Bronchial epithelial cell (primary cell): ENCODE measurements at regions not wholly inside any gene's neighbourhood (a gene's known extent, or its start where the extent isn't known, plus 50 kb on each side); places are given as distances from the start of the nearest gene placed in this dataset.

Experiments
- DNase-seq: peaks from one replicate; pipeline ENCODE4 v3.0.0-alpha.2; 2010; ENCODE audit warnings: low read depth
- FAIRE-seq: peaks from 2 replicates; lab custom pipeline; 2011; peaks lifted over from hg19 to GRCh38; lab: Jason Lieb, UNC
- H3K27me3 ChIP-seq: 2 replicates; pipeline ENCODE4 v1.5.1; 2011; ENCODE audit warnings: low read length; ENCODE audit not compliant: control insufficient read depth, insufficient read depth
- H3K36me3 ChIP-seq: 2 replicates; pipeline ENCODE4 v1.5.1; 2011; ENCODE audit warnings: low read length; ENCODE audit not compliant: control insufficient read depth, insufficient read depth
- H3K4me3 ChIP-seq: 2 replicates; pipeline ENCODE4 v1.5.1; 2011; ENCODE audit warnings: mild to moderate bottlenecking, low read depth, low read length, control low read depth
- CTCF ChIP-seq: IDR thresholded peaks from 2 replicates; pipeline ENCODE4 v1.5.1; 2011; ENCODE audit warnings: mild to moderate bottlenecking, moderate library complexity, low read length, control low read depth, inconsistent platforms; ENCODE audit not compliant: insufficient read depth, severe bottlenecking

- no peak for DNase-seq
- TF ChIP-seq CTCF: no peak
- H3K27me3 ChIP-seq: no peaks in the 10 kb centered on the region
- no peak for FAIRE-seq
- no peak overlapping the region for H3K4me3 ChIP-seq
- H3K36me3 ChIP-seq: no peaks in the 10 kb centered on the region
These were observed 794.4 kb downstream of the MTRR start for GRCh38 chr5:8663374-8663773.

- no peak for DNase-seq
- FAIRE-seq: no peak
- TF ChIP-seq CTCF: no peak
- H3K4me3 ChIP-seq: no peak overlapping the region
- no peaks in the 10 kb centered on the region for H3K27me3 ChIP-seq
- H3K36me3 ChIP-seq: no peaks in the 10 kb centered on the region
These were observed 806.2 kb downstream of the MTRR start for GRCh38 chr5:8675182-8675581.

- TF ChIP-seq CTCF: no peak
- H3K36me3 ChIP-seq: no peaks in the 10 kb centered on the region
- DNase-seq: no peak
- H3K4me3 ChIP-seq: no peak overlapping the region
- no peaks in the 10 kb centered on the region for H3K27me3 ChIP-seq
- FAIRE-seq: no peak
These were observed 807.7 kb downstream of the MTRR start for GRCh38 chr5:8676695-8677094.

- Histone ChIP-seq H3K36me3 (no peaks in the 10 kb centered on the region), H3K4me3 (no peak overlapping the region), H3K27me3 (no peaks in the 10 kb centered on the region)
- FAIRE-seq (no peak), DNase-seq (no peak)
- no peak for TF ChIP-seq CTCF
These were observed 813.4 kb downstream of the MTRR start for GRCh38 chr5:8682381-8682780.

- H3K36me3 ChIP-seq: no peaks in the 10 kb centered on the region
- TF ChIP-seq CTCF: no peak
- FAIRE-seq: no peak
- DNase-seq: no peak
- H3K4me3 ChIP-seq: no peak overlapping the region
- no peaks in the 10 kb centered on the region for H3K27me3 ChIP-seq
These were observed 814.5 kb downstream of the MTRR start for GRCh38 chr5:8683496-8683895.

- H3K27me3 ChIP-seq: no peaks in the 10 kb centered on the region
- H3K36me3 ChIP-seq: no peaks in the 10 kb centered on the region
- no peak overlapping the region for H3K4me3 ChIP-seq
- DNase-seq (no peak), FAIRE-seq (no peak)
- TF ChIP-seq CTCF: no peak
These were observed 816.8 kb downstream of the MTRR start for GRCh38 chr5:8685704-8686103.
